HepG2 (cell line): ENCODE measurements at regions not wholly inside any gene's neighbourhood (a gene's known extent, or its start where the extent isn't known, plus 50 kb on each side); places are given as distances from the start of the nearest gene placed in this dataset.

ENCODE experiments used
- ATAC-seq: fragments of 200-7000 bp; cut with Tn5 transposase; 3 replicates; pipeline ENCODE4 v1.9.1; 2020; ENCODE audit warnings: mild to moderate bottlenecking, moderate library complexity
- BruUV-seq: library from RNA; stranded (reverse); fragments of 400-500 nt; replicated peaks from 2 replicates; lab custom pipeline; 2021; lab: Mats Ljungman, UMichigan
- CTCF ChIA-PET: fragments of 300-600 bp; formaldehyde crosslinking; extraction: SDS; loops from one replicate; lab custom pipeline; 2021; ENCODE audit warnings: low total read pairs, inconsistent platforms, low intra/inter-chr PET ratio; lab: Yijun Ruan, JAX
- POLR2A ChIA-PET: fragments of 350-600 bp; sonication (Branson Sonifier 250); formaldehyde crosslinking; loops from one replicate; lab custom pipeline; 2020; ENCODE audit warnings: antibody characterized with exemption, inconsistent platforms; lab: Yijun Ruan, JAX
- DNase-seq: peaks from one replicate; pipeline ENCODE4 v3.0.0-alpha.2; 2015; ENCODE audit warnings: low spot score
- FAIRE-seq: peaks from 3 replicates; lab custom pipeline; 2011; peaks lifted over from hg19 to GRCh38; lab: Jason Lieb, UNC
- H2AFZ ChIP-seq: one replicate; pipeline ENCODE4 v1.6.1; 2011; ENCODE audit warnings: low read length, inconsistent platforms
- H3K27ac ChIP-seq: fragments of 300-600 bp; 3 replicates; pipeline ENCODE4 v1.8.0; 2011; ENCODE audit warnings: mixed run types, mild to moderate bottlenecking, mixed read lengths, low read length, inconsistent platforms; ENCODE audit not compliant: insufficient read depth; ENCODE audit errors: extremely low read length
- H3K27me3 ChIP-seq, 2 experiments: fragments of 200-600 bp in 1 of 2; 2 replicates in 1 of 2; 3 replicates in 1 of 2; pipeline versions ENCODE4 v1.6.0 to v1.8.0; 2011; ENCODE audit warnings: low read length in 2 of 2, mild to moderate bottlenecking in 2 of 2, moderate library complexity in 2 of 2, inconsistent platforms in 1 of 2; ENCODE audit not compliant: insufficient read depth in 2 of 2, control insufficient read depth in 1 of 2
- H3K36me3 ChIP-seq, 2 experiments: fragments of 200-600 bp in 1 of 2; replicated peaks in 1 of 2; 2 replicates in 1 of 2; 3 replicates in 1 of 2; pipeline versions ENCODE4 v1.5.1 to v1.8.0; 2011; ENCODE audit warnings: low read length in 2 of 2, inconsistent platforms in 1 of 2; ENCODE audit not compliant: insufficient read depth in 2 of 2, control insufficient read depth in 1 of 2
- H3K4me1 ChIP-seq: 2 replicates; pipeline ENCODE4 v1.5.1; 2012; ENCODE audit warnings: low read length, inconsistent platforms; ENCODE audit not compliant: insufficient read depth
- H3K4me2 ChIP-seq: 2 replicates; pipeline ENCODE4 v1.6.0; 2011; ENCODE audit warnings: low read depth, low read length, inconsistent platforms
- H3K4me3 ChIP-seq, 3 experiments: fragments of 200-600 bp in 1 of 3; sonication (generic), shearing (Covaris generic) in 1 of 3; replicated peaks in 1 of 3; 2 replicates each; pipeline ENCODE4 v1.5.1; 2011 to 2016; ENCODE audit warnings: low read length in 3 of 3, inconsistent platforms in 2 of 3, low read depth in 2 of 3, mild to moderate bottlenecking in 2 of 3, control low read depth in 1 of 3, mixed read lengths in 1 of 3; ENCODE audit not compliant: insufficient read depth in 1 of 3
- H3K79me2 ChIP-seq: one replicate; pipeline ENCODE4 v1.6.1; 2011; ENCODE audit warnings: low read length, inconsistent platforms; ENCODE audit not compliant: insufficient read depth
- H3K9ac ChIP-seq: 2 replicates; pipeline ENCODE4 v1.6.0; 2011; ENCODE audit warnings: mild to moderate bottlenecking, low read depth, low read length, inconsistent platforms; ENCODE audit not compliant: insufficient read depth
- H3K9me3 ChIP-seq: 2 replicates; pipeline ENCODE4 v1.5.1; 2012; ENCODE audit warnings: mild to moderate bottlenecking, low read length
- H4K20me1 ChIP-seq: 2 replicates; pipeline ENCODE4 v1.6.0; 2011; ENCODE audit warnings: inconsistent platforms, mild to moderate bottlenecking, low read length, moderate library complexity; ENCODE audit not compliant: insufficient read depth
- HNF4A ChIP-seq: sonication (generic); formaldehyde crosslinking; IDR thresholded peaks from 2 replicates; pipeline ENCODE4 v1.4.0; 2020; ENCODE audit warnings: missing genetic modification reagents
- HNRNPLL ChIP-seq: fragments of 200-400 bp; formaldehyde crosslinking; IDR thresholded peaks from 2 replicates; pipeline ENCODE4 v1.6.1; 2017; ENCODE audit warnings: mild to moderate bottlenecking, low read depth, low read length; ENCODE audit not compliant: poor library complexity, severe bottlenecking
- MAFF ChIP-seq: IDR thresholded peaks from 2 replicates; pipeline ENCODE4 v1.6.1; 2011; ENCODE audit warnings: low read depth, low read length, improper control_type of control experiment
- MAFK ChIP-seq, 2 experiments: IDR thresholded peaks in 1 of 2; conservative IDR thresholded peaks in 1 of 2; 2 replicates each; pipeline ENCODE4 v1.6.1; 2011; ENCODE audit warnings: improper control_type of control experiment in 2 of 2, low read length in 2 of 2
- MAZ ChIP-seq, 2 experiments: sonication (generic) in 1 of 2; formaldehyde crosslinking in 1 of 2; IDR thresholded peaks; 2 replicates each; pipeline versions ENCODE4 v1.5.0 to v1.6.1; 2012 to 2020; ENCODE audit warnings: low read depth in 2 of 2, mild to moderate bottlenecking in 2 of 2, borderline replicate concordance in 1 of 2, improper control_type of control experiment in 1 of 2, low read length in 1 of 2, missing genetic modification reagents in 1 of 2, moderate library complexity in 1 of 2
- MTERF4 ChIP-seq: sonication (generic); formaldehyde crosslinking; IDR thresholded peaks from 2 replicates; pipeline ENCODE4 v1.8.0; 2023; ENCODE audit warnings: mild to moderate bottlenecking, missing genetic modification reagents
- NFE2 ChIP-seq: sonication (generic); formaldehyde crosslinking; IDR thresholded peaks from 2 replicates; pipeline ENCODE4 v1.4.0; 2020; ENCODE audit warnings: missing genetic modification reagents
- NFE2L2 ChIP-seq: fragments of 150-350 bp; IDR thresholded peaks from 2 replicates; pipeline ENCODE4 v1.6.1; 2014; ENCODE audit warnings: low read length
- ZFP1 ChIP-seq: IDR thresholded peaks from 2 replicates; pipeline ENCODE4 v1.6.1; 2016
- ZKSCAN5 ChIP-seq: sonication (generic); formaldehyde crosslinking; IDR thresholded peaks from 2 replicates; pipeline ENCODE4 v1.5.1; 2020; ENCODE audit warnings: mild to moderate bottlenecking, missing genetic modification reagents
- ZNF432 ChIP-seq: sonication (generic); formaldehyde crosslinking; IDR thresholded peaks from 2 replicates; pipeline ENCODE4 v1.5.0; 2020; ENCODE audit warnings: missing genetic modification reagents, mild to moderate bottlenecking, borderline replicate concordance
- ZNF510 ChIP-seq: sonication (generic); formaldehyde crosslinking; IDR thresholded peaks from 2 replicates; pipeline ENCODE4 v1.4.0; 2020; ENCODE audit warnings: low read depth, mild to moderate bottlenecking, missing genetic modification reagents
- ZNF563 ChIP-seq: sonication (generic); formaldehyde crosslinking; IDR thresholded peaks from 2 replicates; pipeline ENCODE4 v1.8.0; 2022; ENCODE audit warnings: mild to moderate bottlenecking, moderate library complexity, missing genetic modification reagents
- ZNF747 ChIP-seq: sonication (generic); formaldehyde crosslinking; IDR thresholded peaks from 2 replicates; pipeline ENCODE4 v1.8.1; 2023; ENCODE audit warnings: missing genetic modification reagents, mild to moderate bottlenecking, borderline replicate concordance
- ZNF878 ChIP-seq: sonication (generic); formaldehyde crosslinking; IDR thresholded peaks from 2 replicates; pipeline ENCODE4 v1.8.1; 2023; ENCODE audit warnings: mild to moderate bottlenecking, missing genetic modification reagents, moderate library complexity
- WGBS: methylation state at CpG from one replicate; pipeline ENCODE4 v1.1.6; 2017; ENCODE audit warnings: low lambda C conversion rate; 5-methylcytosine and 5-hydroxymethylcytosine counted together
- in situ Hi-C: cut with HindIII; loops from 2 replicates; pipeline ENCODE4 v1.10.0; 2017; ENCODE audit warnings: low pct_unique_long_range_greater_than_20kb; ENCODE audit not compliant: extremely low pct_ligation_motif_present
- intact Hi-C: fragments of 100-400 bp; cut with micrococcal nuclease; formaldehyde crosslinking; loops from one replicate; pipeline ENCODE4 v1.10.0; 2022; ENCODE audit not compliant: unreplicated experiment
- TF ChIP-seq, protein P1 (sequence below): sonication (generic); formaldehyde crosslinking; IDR thresholded peaks from 2 replicates; pipeline ENCODE4 v1.5.0; 2020; ENCODE audit warnings: missing genetic modification reagents
- TF ChIP-seq, protein P2 (sequence below): sonication (generic); formaldehyde crosslinking; IDR thresholded peaks from 2 replicates; pipeline ENCODE4 v1.5.0; 2020; ENCODE audit warnings: missing genetic modification reagents

GRCh38 chr14:48537600-48537999, 862.2 kb upstream of the MDGA2 start:
- Histone ChIP-seq H3K4me3 (no peak overlapping the region), H3K9me3 (peaks cover 53% of the 10 kb centered on the region), H4K20me1 (no peaks in the 10 kb centered on the region), H3K27me3 (no peaks in the 10 kb centered on the region), H3K79me2 (no peaks in the 10 kb centered on the region), H3K9ac (no peak overlapping the region), H3K4me1 (no peaks in the 10 kb centered on the region), H2AFZ (no peak overlapping the region), H3K27ac (no peak overlapping the region), H3K4me2 (no peak overlapping the region), H3K36me3 (no peaks in the 10 kb centered on the region)
- ATAC-seq = no peak
- intact Hi-C loops (no loop called here), in situ Hi-C loops (no loop called here)
- no peak for FAIRE-seq
- CTCF ChIA-PET = no interaction called here
- no TSS peak for BruUV-seq
- DNase-seq = no peak
- TF ChIP-seq NFE2 (CRISPR knock-in tag) (no peak), ZFP1 (CRISPR knock-in tag) (no peak), MTERF4 (no peak), MAFK (conservative IDR thresholded peaks at IDR 0.05 in 1 of 2, IDR thresholded peaks at IDR 0.05 in 1 of 2; ENCODE audit: low read length in 2 of 2) (peak; percentile 56 to 60), HNF4A (CRISPR knock-in tag) (no peak), MAFF (peak; percentile 40; the same call in 1 of the 2 replicates), HNRNPLL (no peak)
- TF ChIP-seq, protein P1, sequence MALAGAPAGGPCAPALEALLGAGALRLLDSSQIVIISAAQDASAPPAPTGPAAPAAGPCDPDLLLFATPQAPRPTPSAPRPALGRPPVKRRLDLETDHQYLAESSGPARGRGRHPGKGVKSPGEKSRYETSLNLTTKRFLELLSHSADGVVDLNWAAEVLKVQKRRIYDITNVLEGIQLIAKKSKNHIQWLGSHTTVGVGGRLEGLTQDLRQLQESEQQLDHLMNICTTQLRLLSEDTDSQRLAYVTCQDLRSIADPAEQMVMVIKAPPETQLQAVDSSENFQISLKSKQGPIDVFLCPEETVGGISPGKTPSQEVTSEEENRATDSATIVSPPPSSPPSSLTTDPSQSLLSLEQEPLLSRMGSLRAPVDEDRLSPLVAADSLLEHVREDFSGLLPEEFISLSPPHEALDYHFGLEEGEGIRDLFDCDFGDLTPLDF (CRISPR knock-in tag) = no peak
- POLR2A ChIA-PET = no interaction called here

- ATAC-seq (no peak), DNase-seq (peak; percentile 4), FAIRE-seq (no peak)
- Histone ChIP-seq H3K27ac (no peak overlapping the region), H3K9me3 (peaks cover 59% of the 10 kb centered on the region), H3K36me3 (no peaks in the 10 kb centered on the region), H3K4me1 (no peaks in the 10 kb centered on the region), H3K4me3 (no peak overlapping the region), H3K79me2 (no peaks in the 10 kb centered on the region), H2AFZ (no peak overlapping the region), H3K27me3 (no peaks in the 10 kb centered on the region), H3K4me2 (no peak overlapping the region), H4K20me1 (no peaks in the 10 kb centered on the region), H3K9ac (no peak overlapping the region)
- in situ Hi-C loops = no loop called here
- CTCF ChIA-PET = no interaction called here
- no TSS peak for BruUV-seq
- POLR2A ChIA-PET = no interaction called here
- intact Hi-C loops = no loop called here
- 32% methylated on average over 2 of the region's 3 CpGs for WGBS
- TF ChIP-seq ZNF432 (CRISPR knock-in tag) = no peak
- TF ChIP-seq ZNF510 (CRISPR knock-in tag) = no peak
- TF ChIP-seq ZNF878 = no peak
- no peak for TF ChIP-seq ZKSCAN5 (CRISPR knock-in tag)
- TF ChIP-seq, protein P2, sequence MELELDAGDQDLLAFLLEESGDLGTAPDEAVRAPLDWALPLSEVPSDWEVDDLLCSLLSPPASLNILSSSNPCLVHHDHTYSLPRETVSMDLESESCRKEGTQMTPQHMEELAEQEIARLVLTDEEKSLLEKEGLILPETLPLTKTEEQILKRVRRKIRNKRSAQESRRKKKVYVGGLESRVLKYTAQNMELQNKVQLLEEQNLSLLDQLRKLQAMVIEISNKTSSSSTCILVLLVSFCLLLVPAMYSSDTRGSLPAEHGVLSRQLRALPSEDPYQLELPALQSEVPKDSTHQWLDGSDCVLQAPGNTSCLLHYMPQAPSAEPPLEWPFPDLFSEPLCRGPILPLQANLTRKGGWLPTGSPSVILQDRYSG (CRISPR knock-in tag) = no peak
- TF ChIP-seq NFE2L2 = no peak
- no peak for TF ChIP-seq ZNF563 (CRISPR knock-in tag)
- TF ChIP-seq ZNF747 (CRISPR knock-in tag) = no peak
- no peak for TF ChIP-seq MAZ (IDR thresholded peaks at IDR 0.05; ENCODE audit: borderline replicate concordance, low read depth, low read length)
- TF ChIP-seq MAZ (CRISPR knock-in tag; IDR thresholded peaks at IDR 0.05; ENCODE audit: low read depth) = no peak
These were observed 860.9 kb upstream of the MDGA2 start for GRCh38 chr14:48536318-48536717.
